Activated CD8-positive, alpha-beta memory T cell treated with anti-CD3 and anti-CD28 coated beads, Interleukin-2, amount 50 U/mL, for 1 hour (primary cell): ENCODE measurements at regions not wholly inside any gene's neighbourhood (a gene's known extent, or its start where the extent isn't known, plus 50 kb on each side); places are given as distances from the start of the nearest gene placed in this dataset.

Experiments used
- DNase-seq: peaks from one replicate; pipeline ENCODE4 v3.0.0-alpha.2; 2020; ENCODE audit errors: extremely low read depth

- DNase-seq: no peak
Observed at GRCh38 chr11:104830508-104830907, 67.8 kb downstream of the CASP12 start.

GRCh38 chr11:104830080-104830479, 68.2 kb downstream of the CASP12 start:
- DNase-seq: no peak

GRCh38 chr11:104826772-104827171, 71.5 kb downstream of the CASP12 start:
- no peak for DNase-seq

GRCh38 chr11:104823657-104824056, 74.6 kb downstream of the CASP12 start:
- DNase-seq: no peak

GRCh38 chr11:104820431-104820830, 77.8 kb downstream of the CASP12 start:
- no peak for DNase-seq

GRCh38 chr11:104819603-104820002, 78.7 kb downstream of the CASP12 start:
- DNase-seq: no peak

- no peak for DNase-seq
Observed at GRCh38 chr11:104819107-104819506, 79.2 kb downstream of the CASP12 start.

GRCh38 chr11:104817973-104818372, 80.3 kb downstream of the CASP12 start:
- DNase-seq: no peak

- DNase-seq: no peak
Observed at GRCh38 chr11:104813532-104813931, 84.7 kb downstream of the CASP12 start.

GRCh38 chr11:104812103-104812788, 86.0 kb downstream of the CASP12 start:
- no peak for DNase-seq

- DNase-seq: no peak
Observed at GRCh38 chr11:104803776-104804175, 94.5 kb downstream of the CASP12 start.

GRCh38 chr11:104799251-104799650, 99.0 kb downstream of the CASP12 start:
- DNase-seq: no peak

GRCh38 chr11:104798789-104799188, 99.5 kb downstream of the CASP12 start:
- no peak for DNase-seq

- DNase-seq: no peak
Observed at GRCh38 chr11:104796301-104796700, 102.0 kb downstream of the CASP12 start.

GRCh38 chr11:104795501-104796213, 102.6 kb downstream of the CASP12 start:
- no peak for DNase-seq

GRCh38 chr11:104792861-104793260, 105.4 kb downstream of the CASP12 start:
- no peak for DNase-seq

- DNase-seq: no peak
Observed at GRCh38 chr11:104791896-104792295, 106.4 kb downstream of the CASP12 start.

- no peak for DNase-seq
Observed at GRCh38 chr11:104784684-104785460, 113.4 kb downstream of the CASP12 start.

GRCh38 chr11:104783241-104783640, 115.0 kb downstream of the CASP12 start:
- no peak for DNase-seq

GRCh38 chr11:104782377-104782754, 115.9 kb downstream of the CASP12 start:
- no peak for DNase-seq

- no peak for DNase-seq
Observed at GRCh38 chr11:104781719-104782376, 116.4 kb downstream of the CASP12 start.

GRCh38 chr11:104781037-104781436, 117.2 kb downstream of the CASP12 start:
- no peak for DNase-seq
